ENCODE measurements at regions not wholly inside any gene's neighbourhood (a gene's known extent, or its start where the extent isn't known, plus 50 kb on each side); places are given as distances from the start of the nearest gene placed in this dataset.

GRCh38 chr5:89724379-89725095, 685.0 kb downstream of the CETN3 start:
- intact Hi-C loops (cut with micrococcal nuclease), result no loop called here
- Histone ChIP-seq H3K27ac (replicated peaks) (no peak overlapping the region), H3K4me3 (no peak overlapping the region), H3K27me3 (ENCODE audit: low read depth) (no peaks in the 10 kb centered on the region), H3K36me3 (no peaks in the 10 kb centered on the region), H3K4me1 (peaks cover 14% of the 10 kb centered on the region), H3K9me3 (replicated peaks) (no peaks in the 10 kb centered on the region)
- DNase-seq, result no peak
- TF ChIP-seq CTCF (IDR thresholded peaks at IDR 0.05; ENCODE audit: borderline replicate concordance), result no peak

GRCh38 chr5:89723907-89724306, 685.6 kb downstream of the CETN3 start:
- no peaks in the 10 kb centered on the region for H3K27me3 ChIP-seq (ENCODE audit: low read depth)
- no peak for DNase-seq
- H3K9me3 ChIP-seq (replicated peaks), result no peaks in the 10 kb centered on the region
- H3K4me3 ChIP-seq, result no peak overlapping the region
- intact Hi-C loops (cut with micrococcal nuclease), result no loop called here
- no peak for TF ChIP-seq CTCF (IDR thresholded peaks at IDR 0.05; ENCODE audit: borderline replicate concordance)
- no peak overlapping the region for H3K27ac ChIP-seq (replicated peaks)
- no peaks in the 10 kb centered on the region for H3K36me3 ChIP-seq
- peaks cover 7% of the 10 kb centered on the region for H3K4me1 ChIP-seq

GRCh38 chr5:89722538-89722937, 687.0 kb downstream of the CETN3 start:
- no peak overlapping the region for H3K4me3 ChIP-seq
- DNase-seq, result no peak
- H3K27ac ChIP-seq (replicated peaks), result no peak overlapping the region
- H3K9me3 ChIP-seq (replicated peaks), result no peaks in the 10 kb centered on the region
- H3K4me1 ChIP-seq, result no peaks in the 10 kb centered on the region
- no peaks in the 10 kb centered on the region for H3K36me3 ChIP-seq
- intact Hi-C loops (cut with micrococcal nuclease), result no loop called here
- no peak for TF ChIP-seq CTCF (IDR thresholded peaks at IDR 0.05; ENCODE audit: borderline replicate concordance)
- no peaks in the 10 kb centered on the region for H3K27me3 ChIP-seq (ENCODE audit: low read depth)

GRCh38 chr5:89721931-89722330, 687.6 kb downstream of the CETN3 start:
- H3K27ac ChIP-seq (replicated peaks), result no peak overlapping the region

GRCh38 chr5:89721353-89721752, 688.2 kb downstream of the CETN3 start:
- no peak for TF ChIP-seq CTCF (IDR thresholded peaks at IDR 0.05; ENCODE audit: borderline replicate concordance)
- Histone ChIP-seq H3K4me1 (no peaks in the 10 kb centered on the region), H3K36me3 (no peaks in the 10 kb centered on the region), H3K27me3 (ENCODE audit: low read depth) (no peaks in the 10 kb centered on the region), H3K9me3 (replicated peaks) (no peaks in the 10 kb centered on the region), H3K27ac (replicated peaks) (no peak overlapping the region), H3K4me3 (no peak overlapping the region)
- intact Hi-C loops (cut with micrococcal nuclease), result no loop called here
- DNase-seq, result no peak

More at GRCh38 chr5:89721931-89722330, 687.6 kb downstream of the CETN3 start:
- Histone ChIP-seq H3K4me3 (no peak overlapping the region), H3K9me3 (replicated peaks) (no peaks in the 10 kb centered on the region), H3K36me3 (no peaks in the 10 kb centered on the region), H3K27me3 (ENCODE audit: low read depth) (no peaks in the 10 kb centered on the region), H3K4me1 (no peaks in the 10 kb centered on the region)
- intact Hi-C loops (cut with micrococcal nuclease), result no loop called here
- TF ChIP-seq CTCF (IDR thresholded peaks at IDR 0.05; ENCODE audit: borderline replicate concordance), result no peak
- no peak for DNase-seq

All from left ventricle myocardium inferior (tissue), 1 donor.